ENCODE measurements at regions not wholly inside any gene's neighbourhood (a gene's known extent, or its start where the extent isn't known, plus 50 kb on each side); places are given as distances from the start of the nearest gene placed in this dataset.

GRCh38 chr11:69877235-69877634 lies 58.0 kb upstream of the FGF3 start:
- TF ChIP-seq CTCF (IDR thresholded peaks at IDR 0.05), result no peak
- no peak for TF ChIP-seq POLR2A (IDR thresholded peaks at IDR 0.05)

Data from ovary (tissue), 3 donors.